ENCODE measurements at regions not wholly inside any gene's neighbourhood (a gene's known extent, or its start where the extent isn't known, plus 50 kb on each side); places are given as distances from the start of the nearest gene placed in this dataset.

DNA sequence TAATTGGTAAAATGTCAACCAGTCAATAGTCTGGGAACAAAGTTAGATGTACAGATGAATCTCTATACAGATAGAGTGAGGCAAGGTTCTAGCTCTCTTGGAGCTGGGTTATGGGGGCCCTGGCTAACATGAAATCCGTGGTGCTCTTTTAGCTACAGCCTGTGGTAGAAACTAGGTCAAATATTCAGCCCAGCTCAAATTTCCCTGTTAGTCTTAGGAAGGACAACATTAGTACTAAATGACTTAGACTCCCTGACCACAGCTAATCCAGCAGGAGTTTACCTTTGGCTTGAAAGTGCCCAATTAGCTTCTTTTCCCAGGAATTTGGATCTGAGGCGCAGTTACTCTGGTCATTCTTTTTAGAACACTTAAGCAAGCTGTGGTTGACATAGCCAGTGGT, 170.5 kb downstream of the DMRTA1 start:
- no peaks in the 10 kb centered on the region for H3K27me3 ChIP-seq (ENCODE audit: low read length)
- no peaks in the 10 kb centered on the region for H4K20me1 ChIP-seq (ENCODE audit: low read depth, low read length)
- H3K4me3 ChIP-seq (ENCODE audit: insufficient read depth, low read length, poor library complexity, severe bottlenecking): no peak overlapping the region
- H3K9me3 ChIP-seq (ENCODE audit: insufficient read depth, low read length): no peaks in the 10 kb centered on the region; the same call in 1 of the 2 replicates
- TF ChIP-seq, protein P1, sequence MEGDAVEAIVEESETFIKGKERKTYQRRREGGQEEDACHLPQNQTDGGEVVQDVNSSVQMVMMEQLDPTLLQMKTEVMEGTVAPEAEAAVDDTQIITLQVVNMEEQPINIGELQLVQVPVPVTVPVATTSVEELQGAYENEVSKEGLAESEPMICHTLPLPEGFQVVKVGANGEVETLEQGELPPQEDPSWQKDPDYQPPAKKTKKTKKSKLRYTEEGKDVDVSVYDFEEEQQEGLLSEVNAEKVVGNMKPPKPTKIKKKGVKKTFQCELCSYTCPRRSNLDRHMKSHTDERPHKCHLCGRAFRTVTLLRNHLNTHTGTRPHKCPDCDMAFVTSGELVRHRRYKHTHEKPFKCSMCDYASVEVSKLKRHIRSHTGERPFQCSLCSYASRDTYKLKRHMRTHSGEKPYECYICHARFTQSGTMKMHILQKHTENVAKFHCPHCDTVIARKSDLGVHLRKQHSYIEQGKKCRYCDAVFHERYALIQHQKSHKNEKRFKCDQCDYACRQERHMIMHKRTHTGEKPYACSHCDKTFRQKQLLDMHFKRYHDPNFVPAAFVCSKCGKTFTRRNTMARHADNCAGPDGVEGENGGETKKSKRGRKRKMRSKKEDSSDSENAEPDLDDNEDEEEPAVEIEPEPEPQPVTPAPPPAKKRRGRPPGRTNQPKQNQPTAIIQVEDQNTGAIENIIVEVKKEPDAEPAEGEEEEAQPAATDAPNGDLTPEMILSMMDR (IDR thresholded peaks at IDR 0.05; ENCODE audit: insufficient read depth, low read length, poor library complexity, severe bottlenecking): no peak
- TF ChIP-seq EZH2phosphoT487 (conservative IDR thresholded peaks at IDR 0.05; ENCODE audit: low read length): no peak
- H3K79me2 ChIP-seq (ENCODE audit: insufficient read depth, low read length): no peaks in the 10 kb centered on the region
- no peak overlapping the region for H3K9ac ChIP-seq (ENCODE audit: low read length)
- no peak overlapping the region for H2AFZ ChIP-seq (ENCODE audit: low read depth, low read length, severe bottlenecking)
- no peaks in the 10 kb centered on the region for H3F3A ChIP-seq (ENCODE audit: insufficient read depth)
- H3K27ac ChIP-seq (ENCODE audit: low read depth, low read length): no peak overlapping the region
- H3K4me2 ChIP-seq (ENCODE audit: low read depth, low read length, poor library complexity, severe bottlenecking): no peak overlapping the region
- H3K36me3 ChIP-seq (ENCODE audit: low read length): no peaks in the 10 kb centered on the region
- H3K9me2 ChIP-seq (replicated peaks; ENCODE audit: insufficient read depth, low read length): no peaks in the 10 kb centered on the region

DNA sequence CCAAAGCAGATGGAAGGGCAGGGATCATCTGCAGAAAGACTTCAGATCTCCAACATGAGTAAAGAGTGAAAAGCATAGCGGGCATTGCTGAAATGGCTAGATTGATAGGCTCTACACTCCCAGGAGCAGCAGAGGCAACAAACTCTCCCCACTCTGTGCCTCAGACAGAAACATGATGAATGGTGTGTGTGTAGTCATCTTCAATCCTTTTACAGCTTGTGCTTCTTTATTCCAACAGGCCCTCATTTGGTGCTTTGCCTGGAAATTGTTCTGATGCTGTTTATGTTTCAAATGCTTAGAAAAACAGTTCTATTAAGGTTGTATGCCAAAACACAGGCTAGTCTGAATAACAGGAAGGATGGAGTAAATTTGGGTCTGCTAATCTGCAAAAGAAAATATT, 176.2 kb downstream of the DMRTA1 start:
- Histone ChIP-seq H3K79me2 (ENCODE audit: insufficient read depth, low read length) (no peaks in the 10 kb centered on the region), H3F3A (ENCODE audit: insufficient read depth) (no peaks in the 10 kb centered on the region), H4K20me1 (ENCODE audit: low read depth, low read length) (no peaks in the 10 kb centered on the region), H3K9me2 (replicated peaks; ENCODE audit: insufficient read depth, low read length) (no peaks in the 10 kb centered on the region), H3K27ac (ENCODE audit: low read depth, low read length) (no peak overlapping the region), H2AFZ (ENCODE audit: low read depth, low read length, severe bottlenecking) (no peak overlapping the region), H3K9ac (ENCODE audit: low read length) (no peak overlapping the region), H3K4me3 (ENCODE audit: insufficient read depth, low read length, poor library complexity, severe bottlenecking) (no peak overlapping the region), H3K9me3 (ENCODE audit: insufficient read depth, low read length) (no peaks in the 10 kb centered on the region), H3K4me2 (ENCODE audit: low read depth, low read length, poor library complexity, severe bottlenecking) (no peak overlapping the region), H3K27me3 (ENCODE audit: low read length) (no peaks in the 10 kb centered on the region), H3K36me3 (ENCODE audit: low read length) (no peaks in the 10 kb centered on the region)
- no peak for TF ChIP-seq EZH2phosphoT487 (conservative IDR thresholded peaks at IDR 0.05; ENCODE audit: low read length)
- TF ChIP-seq, protein P1 (IDR thresholded peaks at IDR 0.05; ENCODE audit: insufficient read depth, low read length, poor library complexity, severe bottlenecking): no peak

DNA sequence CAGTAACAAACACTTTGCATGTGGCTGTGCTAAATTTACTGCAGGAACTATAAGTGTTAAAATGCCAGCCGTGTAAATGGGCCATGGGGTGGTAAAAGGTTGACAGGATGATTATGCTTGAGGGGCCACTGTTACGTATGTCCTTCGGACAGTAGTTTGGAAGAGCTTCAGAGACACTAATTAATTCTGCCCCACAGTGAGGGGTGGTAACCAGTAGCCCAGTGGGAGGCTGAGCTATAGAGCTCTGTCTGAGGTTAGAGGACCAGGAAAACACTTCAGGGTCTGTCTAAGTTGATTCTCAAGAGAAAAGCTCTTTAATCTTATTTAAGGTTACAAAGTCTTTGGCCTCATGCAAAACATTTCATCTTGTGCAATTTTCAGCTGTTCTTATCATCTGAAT, 176.6 kb downstream of the DMRTA1 start:
- no peak overlapping the region for H3K27ac ChIP-seq (ENCODE audit: low read depth, low read length)
- H2AFZ ChIP-seq (ENCODE audit: low read depth, low read length, severe bottlenecking): no peak overlapping the region
- no peaks in the 10 kb centered on the region for H3K27me3 ChIP-seq (ENCODE audit: low read length)
- no peak overlapping the region for H3K9ac ChIP-seq (ENCODE audit: low read length)
- no peaks in the 10 kb centered on the region for H4K20me1 ChIP-seq (ENCODE audit: low read depth, low read length)
- H3K36me3 ChIP-seq (ENCODE audit: low read length): no peaks in the 10 kb centered on the region
- H3K9me2 ChIP-seq (replicated peaks; ENCODE audit: insufficient read depth, low read length): no peaks in the 10 kb centered on the region
- H3K4me2 ChIP-seq (ENCODE audit: low read depth, low read length, poor library complexity, severe bottlenecking): no peak overlapping the region
- no peaks in the 10 kb centered on the region for H3K9me3 ChIP-seq (ENCODE audit: insufficient read depth, low read length)
- H3K79me2 ChIP-seq (ENCODE audit: insufficient read depth, low read length): no peaks in the 10 kb centered on the region
- no peaks in the 10 kb centered on the region for H3F3A ChIP-seq (ENCODE audit: insufficient read depth)
- no peak overlapping the region for H3K4me3 ChIP-seq (ENCODE audit: insufficient read depth, low read length, poor library complexity, severe bottlenecking)
- no peak for TF ChIP-seq EZH2phosphoT487 (conservative IDR thresholded peaks at IDR 0.05; ENCODE audit: low read length)
- TF ChIP-seq, protein P1 (IDR thresholded peaks at IDR 0.05; ENCODE audit: insufficient read depth, low read length, poor library complexity, severe bottlenecking): no peak

Data from SU-DHL-6 (cell line).